DOHH2 (cell line): ENCODE measurements at regions not wholly inside any gene's neighbourhood (a gene's known extent, or its start where the extent isn't known, plus 50 kb on each side); places are given as distances from the start of the nearest gene placed in this dataset.

Source experiments
- EZH2phosphoT487 ChIP-seq: fragments of 200-600 bp; sonication (generic); IDR thresholded peaks from 2 replicates; pipeline ENCODE4 v1.6.1; 2017; ENCODE audit warnings: borderline replicate concordance, mild to moderate bottlenecking, antibody characterized with exemption, low read length, moderate library complexity, mixed read lengths
- TF ChIP-seq, protein P1 (sequence below): fragments of 200-600 bp; sonication (generic); IDR thresholded peaks from one replicate; pipeline ENCODE4 v1.5.1; 2014; ENCODE audit warnings: antibody characterized with exemption, mild to moderate bottlenecking, low read depth, low read length; ENCODE audit not compliant: poor library complexity, severe bottlenecking

- TF ChIP-seq, protein P1, sequence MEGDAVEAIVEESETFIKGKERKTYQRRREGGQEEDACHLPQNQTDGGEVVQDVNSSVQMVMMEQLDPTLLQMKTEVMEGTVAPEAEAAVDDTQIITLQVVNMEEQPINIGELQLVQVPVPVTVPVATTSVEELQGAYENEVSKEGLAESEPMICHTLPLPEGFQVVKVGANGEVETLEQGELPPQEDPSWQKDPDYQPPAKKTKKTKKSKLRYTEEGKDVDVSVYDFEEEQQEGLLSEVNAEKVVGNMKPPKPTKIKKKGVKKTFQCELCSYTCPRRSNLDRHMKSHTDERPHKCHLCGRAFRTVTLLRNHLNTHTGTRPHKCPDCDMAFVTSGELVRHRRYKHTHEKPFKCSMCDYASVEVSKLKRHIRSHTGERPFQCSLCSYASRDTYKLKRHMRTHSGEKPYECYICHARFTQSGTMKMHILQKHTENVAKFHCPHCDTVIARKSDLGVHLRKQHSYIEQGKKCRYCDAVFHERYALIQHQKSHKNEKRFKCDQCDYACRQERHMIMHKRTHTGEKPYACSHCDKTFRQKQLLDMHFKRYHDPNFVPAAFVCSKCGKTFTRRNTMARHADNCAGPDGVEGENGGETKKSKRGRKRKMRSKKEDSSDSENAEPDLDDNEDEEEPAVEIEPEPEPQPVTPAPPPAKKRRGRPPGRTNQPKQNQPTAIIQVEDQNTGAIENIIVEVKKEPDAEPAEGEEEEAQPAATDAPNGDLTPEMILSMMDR: no peak
- TF ChIP-seq EZH2phosphoT487: no peak
Observed at GRCh38 chr4:60223208-60223923, 976.8 kb upstream of the ADGRL3 start.
